Fibroblast of the aortic adventitia (primary cell): ENCODE measurements at regions not wholly inside any gene's neighbourhood (a gene's known extent, or its start where the extent isn't known, plus 50 kb on each side); places are given as distances from the start of the nearest gene placed in this dataset.

Experiments
- DNase-seq: peaks from one replicate; pipeline ENCODE4 v3.0.0-alpha.2; 2010; ENCODE audit warnings: low read depth
- H3K4me3 ChIP-seq: 2 replicates; pipeline ENCODE4 v1.5.1; 2011; ENCODE audit warnings: low read depth, mild to moderate bottlenecking, control low read depth, low read length, moderate library complexity
- TF ChIP-seq, protein P1 (sequence below): IDR thresholded peaks from 2 replicates; pipeline ENCODE4 v1.5.1; 2011; ENCODE audit warnings: mild to moderate bottlenecking, low read length, control low read depth, inconsistent platforms; ENCODE audit not compliant: insufficient read depth

DNA sequence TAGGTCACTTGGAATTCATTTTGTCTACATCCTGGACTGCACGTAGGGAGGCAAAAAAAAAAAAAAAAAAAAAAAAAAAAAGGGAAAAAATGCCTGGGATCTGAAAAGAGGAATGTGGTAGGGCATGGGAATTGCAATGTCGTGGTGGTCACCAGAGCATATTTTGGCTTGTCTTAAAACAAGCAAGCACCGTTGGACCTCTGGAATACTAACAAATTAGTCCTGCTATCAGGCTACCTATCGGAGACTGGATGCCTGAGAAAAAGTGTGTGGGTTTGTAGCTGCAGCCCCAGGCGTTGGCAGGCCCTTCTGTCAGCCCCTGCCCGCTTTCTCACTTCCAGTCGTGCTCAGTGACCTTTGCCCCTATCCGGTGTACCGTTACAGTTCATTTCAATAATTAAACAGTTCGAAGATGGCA lies 588.5 kb upstream of the ZEB2 start:
- H3K4me3 ChIP-seq: no peak overlapping the region
- TF ChIP-seq, protein P1, sequence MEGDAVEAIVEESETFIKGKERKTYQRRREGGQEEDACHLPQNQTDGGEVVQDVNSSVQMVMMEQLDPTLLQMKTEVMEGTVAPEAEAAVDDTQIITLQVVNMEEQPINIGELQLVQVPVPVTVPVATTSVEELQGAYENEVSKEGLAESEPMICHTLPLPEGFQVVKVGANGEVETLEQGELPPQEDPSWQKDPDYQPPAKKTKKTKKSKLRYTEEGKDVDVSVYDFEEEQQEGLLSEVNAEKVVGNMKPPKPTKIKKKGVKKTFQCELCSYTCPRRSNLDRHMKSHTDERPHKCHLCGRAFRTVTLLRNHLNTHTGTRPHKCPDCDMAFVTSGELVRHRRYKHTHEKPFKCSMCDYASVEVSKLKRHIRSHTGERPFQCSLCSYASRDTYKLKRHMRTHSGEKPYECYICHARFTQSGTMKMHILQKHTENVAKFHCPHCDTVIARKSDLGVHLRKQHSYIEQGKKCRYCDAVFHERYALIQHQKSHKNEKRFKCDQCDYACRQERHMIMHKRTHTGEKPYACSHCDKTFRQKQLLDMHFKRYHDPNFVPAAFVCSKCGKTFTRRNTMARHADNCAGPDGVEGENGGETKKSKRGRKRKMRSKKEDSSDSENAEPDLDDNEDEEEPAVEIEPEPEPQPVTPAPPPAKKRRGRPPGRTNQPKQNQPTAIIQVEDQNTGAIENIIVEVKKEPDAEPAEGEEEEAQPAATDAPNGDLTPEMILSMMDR: no peak
- DNase-seq: no peak

DNA sequence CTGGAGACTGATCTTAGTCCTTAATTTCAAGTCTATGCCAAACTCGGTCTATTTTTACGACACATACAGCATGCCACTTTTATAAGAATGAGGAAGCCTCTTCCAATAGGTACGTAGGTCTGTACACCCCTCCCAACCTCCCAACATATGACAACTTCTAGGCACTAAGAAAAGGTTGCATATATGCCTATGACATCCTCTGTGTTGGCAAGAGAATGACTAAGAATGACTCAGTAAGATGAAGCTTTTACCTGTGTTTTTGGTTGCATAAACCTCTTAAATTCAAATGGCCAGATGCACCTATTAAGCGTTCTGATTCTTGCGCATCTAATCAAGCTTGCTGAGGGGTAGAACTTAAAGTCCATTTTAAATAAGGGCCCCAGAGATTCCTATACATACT lies 586.4 kb upstream of the ZEB2 start:
- no peak overlapping the region for H3K4me3 ChIP-seq
- TF ChIP-seq, protein P1: no peak
- no peak for DNase-seq

DNA sequence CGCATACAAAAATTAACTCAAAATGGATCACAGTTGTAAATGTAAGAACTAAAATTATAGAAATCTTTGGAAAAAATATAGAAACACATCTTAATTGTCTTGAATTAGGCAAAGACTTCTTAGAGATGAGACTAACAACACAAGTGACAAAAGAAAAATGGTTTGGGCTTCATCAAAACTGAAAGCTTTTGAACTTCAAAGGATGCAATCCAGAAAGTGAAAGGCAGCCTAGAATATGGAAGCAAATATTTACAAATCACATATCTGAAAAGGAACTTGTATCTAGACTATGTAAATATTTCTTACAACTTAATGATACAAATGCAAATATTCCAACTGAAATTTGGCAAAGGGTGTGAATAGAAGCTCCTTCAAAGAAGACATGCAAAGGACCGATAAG lies 582.8 kb upstream of the ZEB2 start:
- no peak overlapping the region for H3K4me3 ChIP-seq
- TF ChIP-seq, protein P1: no peak
- no peak for DNase-seq

DNA sequence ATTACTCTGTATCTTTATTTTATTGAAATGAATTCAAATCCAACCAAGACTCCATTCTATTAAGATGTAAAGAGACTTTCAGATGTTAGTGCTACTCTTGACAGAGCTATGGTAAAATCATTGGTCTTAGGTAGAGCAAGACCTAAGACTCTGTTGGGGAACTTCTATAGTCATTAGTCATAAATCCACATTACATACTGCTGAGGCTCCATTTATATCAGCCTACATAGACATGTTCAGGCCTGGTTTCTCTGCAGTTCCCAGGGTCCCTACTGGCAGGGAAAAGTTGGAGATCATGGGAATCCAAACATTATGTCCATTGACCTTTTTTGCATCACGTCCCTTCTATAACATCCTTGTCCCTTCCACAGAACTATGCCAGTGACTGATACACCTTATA lies 580.4 kb upstream of the ZEB2 start:
- TF ChIP-seq, protein P1: no peak
- no peak overlapping the region for H3K4me3 ChIP-seq
- DNase-seq: no peak

DNA sequence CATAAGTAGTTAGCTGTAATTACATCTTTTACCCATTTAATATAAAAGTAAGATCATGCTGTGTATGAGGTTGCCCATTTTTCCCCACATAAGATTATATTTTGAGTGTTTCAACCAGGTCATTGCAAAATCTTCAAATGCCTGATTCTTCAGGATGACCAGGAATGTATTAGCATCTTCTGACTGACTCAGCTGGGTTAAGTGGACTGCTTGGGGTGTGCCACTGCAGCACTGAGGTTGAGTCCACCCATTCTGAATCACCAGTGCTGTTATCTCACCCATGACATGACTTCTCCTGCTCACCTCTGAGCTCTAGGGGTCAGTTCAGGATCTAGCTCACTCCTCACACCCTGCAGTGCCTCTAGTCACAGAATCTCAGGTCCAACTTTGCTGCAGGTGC lies 576.7 kb upstream of the ZEB2 start:
- no peak overlapping the region for H3K4me3 ChIP-seq
- DNase-seq: peak; percentile 62

DNA sequence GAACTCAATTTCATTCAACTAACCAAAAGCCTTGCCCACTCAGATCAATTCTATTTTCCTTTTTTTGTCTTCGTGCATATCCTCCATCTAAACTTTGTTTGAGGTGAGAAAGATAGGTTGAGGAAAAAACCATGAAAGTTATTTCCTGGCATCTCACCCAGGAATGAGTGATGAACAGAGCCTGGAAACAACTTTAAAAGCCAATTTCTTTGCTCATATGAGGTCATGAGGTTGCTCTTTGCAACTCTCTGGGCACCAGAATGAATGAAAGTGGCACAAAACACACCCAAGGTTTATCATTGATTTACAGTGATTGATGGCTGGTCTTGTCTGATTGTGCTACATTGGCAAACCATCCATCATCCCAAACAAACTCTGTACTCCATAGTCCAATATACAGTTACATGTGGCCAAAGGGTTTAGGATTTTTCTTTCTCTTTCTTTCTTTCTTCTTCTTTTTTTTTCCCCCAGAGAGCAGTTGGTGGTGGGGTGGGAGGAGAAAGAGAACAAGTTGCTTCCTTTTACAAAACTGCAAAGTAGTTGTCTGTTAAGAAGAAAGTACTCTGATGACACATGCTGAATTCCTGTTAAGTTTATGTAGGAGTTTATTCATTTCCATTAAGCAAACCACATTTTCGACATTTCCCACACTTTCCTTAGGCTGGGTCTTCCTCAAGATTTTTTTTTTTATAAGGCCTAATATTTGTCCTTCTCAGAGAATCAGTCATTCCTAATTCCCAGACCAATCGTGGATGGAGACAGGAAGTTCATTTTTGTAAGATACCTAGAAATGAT lies 575.9 kb upstream of the ZEB2 start:
- H3K4me3 ChIP-seq: no peak overlapping the region
- peak; percentile 64 for DNase-seq
- TF ChIP-seq, protein P1: no peak

More for the DNA sequence above, 576.7 kb upstream of the ZEB2 start:
- TF ChIP-seq, protein P1: no peak

DNA sequence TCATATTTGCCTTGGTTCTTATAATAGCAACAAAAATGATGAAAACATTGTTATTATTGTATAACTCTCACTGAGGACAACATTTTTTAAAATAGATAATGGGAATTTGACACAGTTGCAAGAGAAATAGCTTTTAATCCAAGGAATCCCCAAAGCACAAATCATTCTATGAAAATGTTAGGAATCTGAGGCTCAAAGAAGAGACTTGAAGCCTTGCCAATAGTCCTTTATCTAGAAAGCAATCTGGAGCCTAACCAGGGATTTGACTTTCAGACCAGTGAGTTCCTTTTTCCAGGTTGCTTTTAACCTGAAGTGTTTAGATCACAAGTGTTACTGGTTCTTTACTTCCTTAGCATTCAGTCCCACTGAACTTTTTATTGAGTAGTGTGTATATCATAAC lies 574.5 kb upstream of the ZEB2 start:
- peak; percentile 71 for DNase-seq
- no peak overlapping the region for H3K4me3 ChIP-seq
- TF ChIP-seq, protein P1: no peak
